ENCODE measurements at regions not wholly inside any gene's neighbourhood (a gene's known extent, or its start where the extent isn't known, plus 50 kb on each side); places are given as distances from the start of the nearest gene placed in this dataset.

GRCh38 chr4:58081356-58081755, 971.2 kb upstream of the IGFBP7 start (continued):
- TF ChIP-seq CTCF (IDR thresholded peaks at IDR 0.05): no peak
- TF ChIP-seq MXI1 (IDR thresholded peaks at IDR 0.05; ENCODE audit: low read depth, low read length): no peak
- TF ChIP-seq CHD2 (IDR thresholded peaks at IDR 0.05; ENCODE audit: low read length, partially characterized antibody): no peak
- no peak for TF ChIP-seq EZH2phosphoT487 (IDR thresholded peaks at IDR 0.05; ENCODE audit: borderline replicate concordance, low read depth)
- no peak for TF ChIP-seq GATA2 (CRISPR knock-in tag; IDR thresholded peaks at IDR 0.05)
- TF ChIP-seq EP300 (IDR thresholded peaks at IDR 0.05; ENCODE audit: borderline replicate concordance in 1 of 2, low read depth in 1 of 2, low read length in 1 of 2): no peak
- TF ChIP-seq JUND (IDR thresholded peaks at IDR 0.05): no peak
- TF ChIP-seq RCOR1 (IDR thresholded peaks at IDR 0.05; ENCODE audit: low read length): no peak
- TF ChIP-seq ELF1 (IDR thresholded peaks at IDR 0.05): no peak
- TF ChIP-seq TEAD4 (IDR thresholded peaks at IDR 0.05; ENCODE audit: borderline replicate concordance, insufficient read depth): no peak

- CTCF ChIA-PET: no interaction called here
- no peak overlapping the region for H3K9ac ChIP-seq
- TF ChIP-seq TEAD4 (IDR thresholded peaks at IDR 0.05; ENCODE audit: borderline replicate concordance, insufficient read depth) (no peak), NRF1 (IDR thresholded peaks at IDR 0.05; ENCODE audit: low read depth, low read length) (no peak), FOXJ3 (CRISPR knock-in tag; IDR thresholded peaks at IDR 0.05) (no peak), SMC3 (IDR thresholded peaks at IDR 0.05; ENCODE audit: low read depth, low read length) (no peak), RAD21 (IDR thresholded peaks at IDR 0.05; ENCODE audit: low read length) (no peak), FOXM1 (IDR thresholded peaks at IDR 0.05; ENCODE audit: low read depth) (no peak), PBX3 (IDR thresholded peaks at IDR 0.05) (no peak), EZH2phosphoT487 (IDR thresholded peaks at IDR 0.05; ENCODE audit: borderline replicate concordance, low read depth) (no peak), USF1 (IDR thresholded peaks at IDR 0.05; ENCODE audit: borderline replicate concordance, low read depth) (no peak), MEF2A (IDR thresholded peaks at IDR 0.05; ENCODE audit: borderline replicate concordance, low read depth) (no peak), RCOR1 (IDR thresholded peaks at IDR 0.05; ENCODE audit: low read length) (no peak), RXRA (IDR thresholded peaks at IDR 0.05; ENCODE audit: borderline replicate concordance, low read depth) (no peak), ZBTB33 (IDR thresholded peaks at IDR 0.05; ENCODE audit: borderline replicate concordance, low read depth) (no peak), RFX5 (IDR thresholded peaks at IDR 0.05; ENCODE audit: low read length) (no peak), EP300 (IDR thresholded peaks at IDR 0.05; ENCODE audit: borderline replicate concordance in 1 of 2, low read depth in 1 of 2, low read length in 1 of 2) (no peak), CTCF (IDR thresholded peaks at IDR 0.05) (no peak), NFIC (IDR thresholded peaks at IDR 0.05; ENCODE audit: borderline replicate concordance) (no peak), GATA2 (CRISPR knock-in tag; IDR thresholded peaks at IDR 0.05) (no peak), MXI1 (IDR thresholded peaks at IDR 0.05; ENCODE audit: low read depth, low read length) (no peak)
Measured at GRCh38 chr4:58075724-58076123, 965.5 kb upstream of the IGFBP7 start.

More at GRCh38 chr4:58075724-58076123, 965.5 kb upstream of the IGFBP7 start:
- no peaks in the 10 kb centered on the region for H4K20me1 ChIP-seq (ENCODE audit: insufficient read depth)
- no peaks in the 10 kb centered on the region for H3K27me3 ChIP-seq (ENCODE audit: insufficient read depth)
- no peak overlapping the region for H3K4me3 ChIP-seq (ENCODE audit: low read depth in 2 of 2, low read length in 1 of 2)
- H2AFZ ChIP-seq (ENCODE audit: low read depth): no peak overlapping the region
- H3K79me2 ChIP-seq (ENCODE audit: insufficient read depth): no peaks in the 10 kb centered on the region
- DNase-seq: no peak
- H3K9me3 ChIP-seq: no peaks in the 10 kb centered on the region
- POLR2A ChIA-PET: no interaction called here
- no peak overlapping the region for H3K27ac ChIP-seq (ENCODE audit: low read depth in 2 of 2, low read length in 1 of 2)
- H3K4me2 ChIP-seq: no peak overlapping the region
- H3K4me1 ChIP-seq (ENCODE audit: control insufficient read depth in 1 of 2, insufficient read depth in 2 of 2, low read depth in 1 of 2, low read length in 1 of 2): no peaks in the 10 kb centered on the region
- H3K36me3 ChIP-seq (replicated peaks in 1 of 2; ENCODE audit: control insufficient read depth in 1 of 2, insufficient read depth in 2 of 2, low read length in 1 of 2): no peaks in the 10 kb centered on the region
- H3K9me2 ChIP-seq: no peaks in the 10 kb centered on the region
- no peaks in the 10 kb centered on the region for H3F3A ChIP-seq (replicated peaks; ENCODE audit: insufficient read depth)

All from SK-N-SH (cell line).